ENCODE measurements at regions not wholly inside any gene's neighbourhood (a gene's known extent, or its start where the extent isn't known, plus 50 kb on each side); places are given as distances from the start of the nearest gene placed in this dataset.

DNA sequence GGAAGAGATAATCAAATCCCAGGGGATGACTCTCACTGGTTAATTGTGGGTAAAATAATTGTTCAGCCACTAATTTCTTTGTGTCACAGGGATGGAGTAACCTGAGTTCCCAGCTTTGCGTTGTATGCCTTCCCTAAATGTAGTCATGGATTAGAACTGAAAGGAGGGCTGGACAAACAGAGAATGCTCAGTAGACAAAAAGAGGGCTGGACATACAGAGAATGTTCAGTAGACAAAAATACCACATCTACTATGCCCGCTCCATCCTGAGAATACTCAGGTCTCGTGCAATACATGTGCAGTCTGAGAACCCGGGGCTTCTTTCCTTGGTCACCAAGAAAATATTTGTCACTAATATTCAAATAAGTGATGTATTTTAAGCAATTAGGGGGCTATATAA, 497.9 kb downstream of the EPHA4 start:
- Mint-ChIP-seq H3K4me1 (peaks cover 2% of the 10 kb centered on the region), H3K4me3 (no peak overlapping the region), H3K27ac (no peak overlapping the region), H3K36me3 (peaks cover 4% of the 10 kb centered on the region), H3K27me3 (peaks cover 2% of the 10 kb centered on the region), H3K9me3 (peaks cover 15% of the 10 kb centered on the region)
- no peak for ATAC-seq (ENCODE audit: low read depth)
- DNase-seq (ENCODE audit: low spot score in 2 of 2) = no peak

DNA sequence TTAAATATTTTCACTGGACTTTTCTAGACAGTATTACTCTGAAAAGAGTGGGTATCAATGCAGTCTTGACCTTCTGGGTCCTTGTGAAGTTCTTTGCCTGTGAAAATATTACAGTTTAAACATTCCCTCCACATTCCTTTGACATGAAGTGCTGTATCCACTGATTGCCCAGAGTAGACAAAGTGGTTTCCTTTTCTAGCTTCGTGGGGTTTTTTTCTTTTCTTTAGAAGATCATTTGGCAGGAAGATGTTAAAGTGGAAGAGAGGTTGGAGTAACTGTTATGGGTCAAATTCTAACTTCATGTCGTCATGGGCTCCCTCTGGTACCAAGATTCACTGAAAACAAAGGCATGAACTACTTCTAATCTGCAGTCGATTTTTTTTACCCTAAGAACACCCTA, 496.9 kb downstream of the EPHA4 start:
- Mint-ChIP-seq H3K4me3 (no peak overlapping the region), H3K27ac (no peak overlapping the region), H3K27me3 (peaks cover 3% of the 10 kb centered on the region), H3K36me3 (peaks cover 4% of the 10 kb centered on the region), H3K4me1 (peaks cover 2% of the 10 kb centered on the region), H3K9me3 (peaks cover 16% of the 10 kb centered on the region)
- DNase-seq (ENCODE audit: low spot score in 2 of 2) (no peak), ATAC-seq (ENCODE audit: low read depth) (no peak)

DNA sequence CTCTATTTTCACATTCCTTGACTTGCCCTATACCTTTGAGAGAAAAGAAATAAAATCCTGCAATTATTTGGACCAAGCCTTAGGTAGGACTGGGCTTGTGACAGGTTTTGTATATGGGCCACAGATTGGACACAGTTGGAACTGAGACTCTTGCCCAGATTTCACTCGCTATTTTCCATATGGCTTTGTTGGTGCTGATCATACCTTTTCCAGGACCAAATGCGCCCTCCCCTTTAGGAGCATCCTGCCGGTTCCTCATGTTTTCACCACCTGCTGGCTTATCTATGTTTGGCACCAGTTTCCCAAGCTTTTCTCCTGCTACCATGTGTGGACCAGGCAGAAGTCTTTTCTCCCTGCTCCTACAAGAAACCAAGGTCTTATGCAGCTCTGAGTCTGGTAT, 494.9 kb downstream of the EPHA4 start:
- no peak for ATAC-seq (ENCODE audit: low read depth)
- H3K27me3 Mint-ChIP-seq = peaks cover 3% of the 10 kb centered on the region
- peaks cover 2% of the 10 kb centered on the region for H3K4me1 Mint-ChIP-seq
- H3K36me3 Mint-ChIP-seq = no peaks in the 10 kb centered on the region
- H3K9me3 Mint-ChIP-seq = peaks cover 4% of the 10 kb centered on the region
- no peak overlapping the region for H3K27ac Mint-ChIP-seq
- DNase-seq (ENCODE audit: low spot score in 2 of 2) = no peak
- no peak overlapping the region for H3K4me3 Mint-ChIP-seq

DNA sequence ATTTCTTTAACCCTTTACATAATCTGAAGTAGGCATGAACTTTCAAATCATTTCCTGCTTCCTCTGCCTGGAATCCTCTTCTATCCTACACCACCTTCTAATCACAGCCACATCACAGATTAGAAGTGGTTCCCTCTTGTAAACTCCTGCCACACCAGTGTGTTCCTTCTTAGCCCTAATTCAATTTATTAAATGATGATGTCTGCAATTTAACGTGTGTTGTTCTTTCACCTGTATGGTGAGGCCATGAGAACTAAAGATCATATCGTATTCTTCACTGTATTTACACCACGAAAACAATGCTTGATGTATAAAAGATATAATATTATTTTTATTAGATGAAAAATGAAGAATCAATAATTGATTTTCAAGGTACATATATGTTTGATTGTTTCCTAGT, 494.3 kb downstream of the EPHA4 start:
- ATAC-seq (ENCODE audit: low read depth) (no peak), DNase-seq (ENCODE audit: low spot score in 2 of 2) (no peak)
- Mint-ChIP-seq H3K9me3 (peaks cover 3% of the 10 kb centered on the region), H3K27me3 (peaks cover 3% of the 10 kb centered on the region), H3K27ac (no peak overlapping the region), H3K4me3 (no peak overlapping the region), H3K4me1 (peaks cover 2% of the 10 kb centered on the region), H3K36me3 (no peaks in the 10 kb centered on the region)

DNA sequence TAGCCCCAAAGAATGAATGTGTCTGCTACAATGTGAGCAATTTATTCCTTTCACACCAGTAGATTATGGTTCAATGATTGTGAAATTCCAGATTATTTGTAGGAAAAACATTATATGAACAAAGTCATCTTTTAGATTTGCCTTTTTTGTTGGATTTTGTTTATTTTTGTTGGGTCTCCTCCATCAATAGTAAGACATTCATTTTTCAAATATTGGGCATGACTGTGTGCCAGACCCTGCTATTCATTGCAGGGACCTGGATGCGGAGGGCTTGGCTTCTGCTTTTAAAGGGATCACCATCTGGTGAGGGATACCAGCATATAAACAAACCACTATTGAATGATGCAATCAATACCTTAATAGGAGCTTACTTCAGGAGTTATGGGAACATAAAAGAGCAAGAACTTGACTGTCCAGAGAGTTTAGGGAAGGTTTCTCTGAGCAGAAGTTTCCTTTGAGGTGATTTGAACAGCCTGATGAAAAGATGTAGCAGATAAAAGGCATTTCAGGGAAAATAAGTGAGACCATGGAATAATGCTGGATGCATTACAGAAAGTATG, 486.7 kb downstream of the EPHA4 start:
- Mint-ChIP-seq H3K27me3 (no peaks in the 10 kb centered on the region), H3K4me3 (no peak overlapping the region), H3K4me1 (no peaks in the 10 kb centered on the region), H3K36me3 (no peaks in the 10 kb centered on the region), H3K27ac (no peak overlapping the region), H3K9me3 (peaks cover 1% of the 10 kb centered on the region)
- no peak for ATAC-seq (ENCODE audit: low read depth)
- no peak for DNase-seq (ENCODE audit: low spot score in 2 of 2)

DNA sequence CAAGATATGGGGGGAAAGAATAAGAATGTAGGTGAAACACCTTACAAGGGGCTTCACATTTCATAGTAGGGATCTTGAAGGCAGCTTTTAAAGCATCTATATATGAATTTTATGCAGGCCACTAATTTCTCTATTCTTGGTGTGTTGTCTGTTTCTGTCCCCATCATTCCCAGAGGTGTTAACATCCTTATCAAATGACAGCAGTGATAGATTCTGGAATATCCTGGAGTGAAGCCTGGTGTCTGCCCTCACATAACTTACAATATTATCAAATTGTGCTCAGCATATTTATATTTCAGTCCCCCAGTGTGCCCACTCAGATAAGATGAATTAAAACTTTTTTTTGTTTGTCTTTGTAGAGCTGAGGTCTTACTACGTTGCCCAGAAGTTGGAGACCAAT, 486.2 kb downstream of the EPHA4 start:
- Mint-ChIP-seq H3K4me1 (no peaks in the 10 kb centered on the region), H3K4me3 (no peak overlapping the region), H3K9me3 (peaks cover 2% of the 10 kb centered on the region), H3K27ac (no peak overlapping the region), H3K27me3 (no peaks in the 10 kb centered on the region), H3K36me3 (no peaks in the 10 kb centered on the region)
- ATAC-seq (ENCODE audit: low read depth) (no peak), DNase-seq (ENCODE audit: low spot score in 2 of 2) (no peak)

DNA sequence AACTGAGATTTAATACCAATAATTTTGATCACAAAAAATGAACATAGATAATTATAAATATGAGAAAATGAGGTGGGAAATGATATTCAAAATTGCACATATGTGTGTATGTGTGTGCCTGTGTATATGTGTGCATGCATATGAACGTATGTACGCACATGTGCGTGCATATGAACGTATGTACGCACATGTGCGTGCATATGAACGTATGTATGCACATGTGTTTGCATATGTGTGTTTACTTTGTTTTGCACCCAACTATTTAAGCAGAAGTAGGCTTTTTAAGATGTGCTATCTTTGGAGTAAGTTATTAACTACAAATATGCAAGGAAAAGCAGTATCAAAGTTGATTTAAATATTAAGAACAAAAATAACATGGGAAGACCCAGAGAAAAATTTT, 484.3 kb downstream of the EPHA4 start:
- Mint-ChIP-seq H3K4me3 (no peak overlapping the region), H3K27me3 (no peaks in the 10 kb centered on the region)
- ATAC-seq (ENCODE audit: low read depth) = no peak

DNA sequence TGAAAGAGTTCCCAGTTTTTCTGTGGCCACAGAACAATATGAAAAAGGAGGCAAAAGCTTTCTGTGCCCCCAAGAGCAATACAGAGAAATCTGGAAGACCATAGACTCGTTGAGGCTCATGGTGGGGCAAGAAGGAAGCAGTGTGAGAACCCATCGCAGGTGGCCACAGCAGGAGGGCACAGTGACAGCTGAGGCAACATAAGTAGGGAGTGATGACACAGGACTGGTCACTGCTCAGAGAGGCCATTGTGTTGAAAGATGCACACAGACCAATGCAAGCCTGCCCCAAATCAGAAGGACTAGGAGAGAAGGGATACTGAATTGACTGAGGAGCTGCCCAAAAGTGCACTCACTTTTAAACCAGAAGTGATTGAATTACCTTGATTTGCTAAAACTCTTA, 483.6 kb downstream of the EPHA4 start:
- H3K4me1 Mint-ChIP-seq = no peaks in the 10 kb centered on the region
- no peak overlapping the region for H3K4me3 Mint-ChIP-seq
- no peaks in the 10 kb centered on the region for H3K27me3 Mint-ChIP-seq
- no peak overlapping the region for H3K27ac Mint-ChIP-seq
- DNase-seq (ENCODE audit: low spot score in 2 of 2) = no peak
- no peaks in the 10 kb centered on the region for H3K36me3 Mint-ChIP-seq
- H3K9me3 Mint-ChIP-seq = peaks cover 7% of the 10 kb centered on the region
- no peak for ATAC-seq (ENCODE audit: low read depth)

More for the DNA sequence above, 484.3 kb downstream of the EPHA4 start:
- no peak for DNase-seq (ENCODE audit: low spot score in 2 of 2)
- no peak overlapping the region for H3K27ac Mint-ChIP-seq
- no peaks in the 10 kb centered on the region for H3K4me1 Mint-ChIP-seq
- H3K9me3 Mint-ChIP-seq = peaks cover 7% of the 10 kb centered on the region
- H3K36me3 Mint-ChIP-seq = no peaks in the 10 kb centered on the region

DNA sequence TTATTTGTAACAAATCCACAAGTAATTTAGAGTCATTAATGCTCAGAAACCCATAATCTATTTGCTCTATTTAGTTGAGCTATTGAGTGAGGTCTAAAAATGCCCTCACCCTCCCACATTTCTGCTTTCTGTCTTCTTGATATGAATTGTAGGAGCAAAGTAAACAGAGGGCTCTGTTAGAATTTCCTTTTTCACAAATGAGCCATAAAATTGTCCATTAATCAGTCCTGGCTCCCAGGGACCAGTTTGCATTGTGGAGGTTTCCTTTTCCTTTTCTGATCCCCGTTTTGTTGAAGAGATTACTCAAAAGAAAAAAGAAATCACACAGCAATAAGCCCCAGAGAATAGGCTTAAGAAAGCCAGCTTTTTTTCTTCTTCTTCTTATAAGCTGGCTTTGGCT, 476.7 kb downstream of the EPHA4 start:
- no peak for DNase-seq (ENCODE audit: low spot score in 2 of 2)
- H3K36me3 Mint-ChIP-seq = no peaks in the 10 kb centered on the region

DNA sequence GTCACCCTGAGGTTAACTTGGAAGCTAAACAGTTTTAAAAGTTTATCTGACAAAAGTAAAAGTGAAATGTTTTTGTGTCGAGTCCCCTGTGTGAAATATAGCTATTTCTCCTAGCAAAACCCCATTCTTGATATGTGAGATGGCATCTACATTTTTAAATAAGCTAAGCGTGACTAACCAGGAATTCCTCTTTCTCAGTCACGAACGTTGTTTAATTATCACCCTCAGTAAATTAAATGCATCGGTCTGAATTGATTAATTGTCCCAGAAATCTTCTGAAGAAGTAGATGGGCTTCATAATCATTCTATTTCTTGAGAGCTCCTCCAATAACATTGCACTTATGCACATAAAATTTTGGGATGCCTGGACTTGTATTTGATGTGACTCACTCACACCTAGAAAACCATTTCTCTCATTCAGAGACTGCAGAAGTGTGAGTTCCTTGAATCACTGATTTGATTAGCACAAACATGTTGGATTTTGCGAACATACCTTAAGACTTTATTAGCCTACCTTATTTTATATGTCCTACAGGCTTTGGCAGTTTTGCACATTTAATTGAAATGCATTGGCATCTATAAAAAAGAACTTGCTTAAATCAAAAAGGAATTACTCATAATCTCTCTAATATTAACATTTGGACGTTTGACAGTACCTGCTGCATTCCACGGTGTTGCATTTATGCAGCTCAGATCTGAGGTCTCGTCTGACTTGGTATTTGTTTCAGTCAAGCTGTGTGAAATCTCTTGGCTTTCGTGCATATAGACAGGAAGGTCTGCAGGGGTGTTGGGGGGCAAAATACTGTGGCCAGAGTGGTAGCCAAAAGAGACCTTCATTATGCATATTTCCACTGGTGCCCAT, 475.2 kb downstream of the EPHA4 start:
- Mint-ChIP-seq H3K27ac (no peak overlapping the region), H3K4me1 (no peaks in the 10 kb centered on the region), H3K4me3 (no peak overlapping the region), H3K9me3 (no peaks in the 10 kb centered on the region), H3K27me3 (no peaks in the 10 kb centered on the region), H3K36me3 (no peaks in the 10 kb centered on the region)
- DNase-seq (ENCODE audit: low spot score in 2 of 2) (no peak), ATAC-seq (ENCODE audit: low read depth) (no peak)

More for the DNA sequence above, 476.7 kb downstream of the EPHA4 start:
- Mint-ChIP-seq H3K9me3 (peaks cover 5% of the 10 kb centered on the region), H3K4me3 (no peak overlapping the region), H3K27me3 (no peaks in the 10 kb centered on the region), H3K4me1 (no peaks in the 10 kb centered on the region), H3K27ac (no peak overlapping the region)
- no peak for ATAC-seq (ENCODE audit: low read depth)

DNA sequence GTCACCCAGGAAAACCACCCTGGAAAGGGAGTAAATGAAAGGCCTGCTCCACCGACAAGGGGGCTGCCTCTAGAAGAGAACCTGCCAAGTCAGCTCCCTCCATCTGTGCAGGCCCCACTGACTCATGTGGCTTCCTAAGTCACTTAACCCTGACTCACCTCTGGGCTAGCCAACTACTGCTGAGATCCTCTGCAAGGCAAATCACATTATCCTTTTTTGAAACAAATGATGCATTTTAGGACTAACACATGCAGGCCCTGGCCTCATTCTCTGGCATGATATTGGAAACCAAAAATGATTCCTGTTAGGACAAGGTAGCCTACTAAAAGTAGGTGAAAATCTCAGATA, 474.6 kb downstream of the EPHA4 start:
- DNase-seq (ENCODE audit: low spot score in 2 of 2) (no peak), ATAC-seq (ENCODE audit: low read depth) (no peak)
- Mint-ChIP-seq H3K4me3 (no peak overlapping the region), H3K27me3 (no peaks in the 10 kb centered on the region), H3K9me3 (no peaks in the 10 kb centered on the region), H3K4me1 (no peaks in the 10 kb centered on the region), H3K27ac (no peak overlapping the region), H3K36me3 (no peaks in the 10 kb centered on the region)

DNA sequence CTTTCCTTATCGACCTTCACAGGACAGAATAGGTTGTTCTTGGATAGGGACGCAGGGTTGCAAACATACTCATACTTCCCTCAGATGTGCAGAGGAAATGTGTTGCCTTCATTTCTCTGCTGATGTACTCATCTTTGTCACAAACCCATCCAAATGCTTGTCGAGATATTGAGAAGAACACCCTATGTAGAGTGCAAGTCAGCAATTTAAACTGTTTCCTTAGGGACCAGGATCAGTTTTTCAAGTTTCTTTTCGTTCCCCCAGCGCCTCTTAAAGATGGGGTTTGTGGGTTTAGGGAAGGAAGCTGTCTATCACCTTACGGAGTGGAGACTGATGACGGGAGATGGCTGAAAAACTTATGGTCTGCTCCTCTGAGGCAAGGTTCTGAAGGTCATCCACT, 474.2 kb downstream of the EPHA4 start:
- Mint-ChIP-seq H3K36me3 (no peaks in the 10 kb centered on the region), H3K4me1 (no peaks in the 10 kb centered on the region), H3K9me3 (no peaks in the 10 kb centered on the region), H3K4me3 (no peak overlapping the region), H3K27ac (no peak overlapping the region), H3K27me3 (no peaks in the 10 kb centered on the region)
- no peak for DNase-seq (ENCODE audit: low spot score in 2 of 2)
- ATAC-seq (ENCODE audit: low read depth) = no peak

DNA sequence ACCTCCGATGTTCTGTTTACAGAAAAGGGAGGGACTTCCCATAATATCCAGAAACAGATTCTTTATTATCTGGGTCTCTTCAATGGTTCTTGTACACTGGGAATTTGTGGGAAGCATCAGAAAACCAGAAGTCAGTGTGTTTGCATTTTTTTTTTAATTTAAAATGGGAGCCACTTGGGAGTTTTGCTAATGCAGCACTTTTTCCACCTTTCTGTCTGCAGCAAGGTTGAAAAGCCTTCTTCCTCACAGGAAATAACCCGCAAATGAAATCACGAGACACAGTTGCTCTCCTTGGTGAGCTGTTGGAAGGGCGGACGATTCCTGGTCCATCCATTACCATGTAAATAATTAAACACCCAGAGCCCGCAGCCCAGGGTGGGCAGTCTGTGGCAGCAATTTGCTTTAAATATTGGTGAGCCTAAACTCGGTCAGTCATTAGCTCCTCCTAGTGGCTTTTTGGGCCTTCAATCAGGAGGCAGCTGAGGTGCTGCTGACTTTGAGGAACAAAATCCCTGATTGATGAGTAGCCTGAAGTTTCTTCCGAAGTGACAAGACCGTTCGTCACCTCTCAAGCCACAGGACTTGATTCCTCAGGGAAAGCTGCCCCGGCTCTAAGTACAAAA, 471.5 kb downstream of the EPHA4 start:
- ATAC-seq (ENCODE audit: low read depth) (no peak), DNase-seq (ENCODE audit: low spot score in 2 of 2) (no peak)
- H3K27ac Mint-ChIP-seq = no peak overlapping the region
- H3K27me3 Mint-ChIP-seq = peaks cover 4% of the 10 kb centered on the region
- H3K9me3 Mint-ChIP-seq = no peaks in the 10 kb centered on the region
- H3K4me3 Mint-ChIP-seq = no peak overlapping the region
- no peaks in the 10 kb centered on the region for H3K36me3 Mint-ChIP-seq
- H3K4me1 Mint-ChIP-seq = peaks cover 3% of the 10 kb centered on the region

DNA sequence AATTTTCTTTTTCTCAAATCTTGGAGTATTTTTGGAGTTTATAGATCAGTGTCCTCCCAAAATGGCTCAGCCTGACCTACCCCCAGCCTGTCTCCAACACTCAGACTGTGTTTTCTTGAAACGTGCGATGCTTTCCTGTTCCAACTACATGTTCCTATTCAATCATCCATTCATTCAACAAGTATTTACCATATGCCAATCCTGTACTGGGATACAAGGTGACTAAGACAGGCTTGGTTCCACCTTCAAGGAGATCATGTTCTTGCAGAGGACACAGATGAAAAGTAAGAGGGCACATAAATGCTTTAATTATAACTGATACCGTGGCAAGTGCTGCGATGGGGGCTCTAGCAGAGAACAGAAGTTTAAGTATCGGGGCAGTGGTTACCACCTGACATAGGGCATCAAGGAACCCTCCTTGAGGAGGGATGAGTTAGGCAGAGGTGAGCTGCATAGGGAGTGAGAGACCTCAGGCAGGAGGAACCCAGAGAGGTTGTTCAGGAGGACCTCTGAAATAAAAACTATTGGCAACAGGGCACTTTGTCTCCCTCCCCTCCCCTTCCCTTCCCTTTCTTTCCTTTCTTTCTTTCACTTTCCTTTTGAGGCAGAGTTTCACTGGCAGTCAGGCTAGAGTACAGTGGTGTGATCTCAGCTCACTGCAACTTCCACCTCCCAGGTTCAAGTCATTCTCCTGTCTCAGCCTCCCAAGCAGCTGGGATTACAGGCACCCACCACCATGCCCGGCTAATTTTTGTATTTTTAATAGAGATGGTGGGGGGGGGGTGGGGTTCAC, 469.0 kb downstream of the EPHA4 start:
- ATAC-seq (ENCODE audit: low read depth) = no peak
- no peak overlapping the region for H3K4me3 Mint-ChIP-seq

More for the DNA sequence above, 469.0 kb downstream of the EPHA4 start:
- DNase-seq (ENCODE audit: low spot score in 2 of 2) = no peak
- Mint-ChIP-seq H3K27ac (no peak overlapping the region), H3K27me3 (peaks cover 6% of the 10 kb centered on the region), H3K36me3 (no peaks in the 10 kb centered on the region), H3K4me1 (peaks cover 3% of the 10 kb centered on the region), H3K9me3 (no peaks in the 10 kb centered on the region)

All from memory B cell (primary cell).